ENCODE measurements at regions not wholly inside any gene's neighbourhood (a gene's known extent, or its start where the extent isn't known, plus 50 kb on each side); places are given as distances from the start of the nearest gene placed in this dataset.

GRCh38 chr3:31010491-31010890 is 116.0 kb upstream of the GADL1 start:
- Histone ChIP-seq H3K4me1 (ENCODE audit: insufficient read depth) (no peaks in the 10 kb centered on the region), H3K36me3 (replicated peaks; ENCODE audit: insufficient read depth, low read depth) (no peaks in the 10 kb centered on the region), H3K4me2 (no peak overlapping the region), H3K27ac (no peak overlapping the region), H3K9me2 (replicated peaks; ENCODE audit: insufficient read depth) (no peaks in the 10 kb centered on the region), H4K20me1 (ENCODE audit: insufficient read depth, poor library complexity, severe bottlenecking) (no peaks in the 10 kb centered on the region), H3K27me3 (no peaks in the 10 kb centered on the region), H3K4me3 (no peak overlapping the region), H2AFZ (no peak overlapping the region), H3K79me2 (no peaks in the 10 kb centered on the region), H3K9me3 (ENCODE audit: low read depth) (no peaks in the 10 kb centered on the region)
- WGBS (ENCODE audit: low lambda C conversion rate, missing lambda C conversion rate): 90% methylated on average over 2 of the region's 2 CpGs
- DNase-seq (ENCODE audit: low spot score): no peak
- no peak for TF ChIP-seq CTCF (IDR thresholded peaks at IDR 0.05; ENCODE audit: poor library complexity)

GRCh38 chr3:31011380-31011779 is 116.9 kb upstream of the GADL1 start:
- Histone ChIP-seq H2AFZ (no peak overlapping the region), H3K9me2 (replicated peaks; ENCODE audit: insufficient read depth) (no peaks in the 10 kb centered on the region), H3K36me3 (replicated peaks; ENCODE audit: insufficient read depth, low read depth) (no peaks in the 10 kb centered on the region), H3K4me2 (no peak overlapping the region), H3K9me3 (ENCODE audit: low read depth) (no peaks in the 10 kb centered on the region), H3K79me2 (no peaks in the 10 kb centered on the region), H3K27ac (no peak overlapping the region), H3K27me3 (no peaks in the 10 kb centered on the region), H3K4me3 (no peak overlapping the region), H3K4me1 (ENCODE audit: insufficient read depth) (no peaks in the 10 kb centered on the region), H4K20me1 (ENCODE audit: insufficient read depth, poor library complexity, severe bottlenecking) (no peaks in the 10 kb centered on the region)
- TF ChIP-seq CTCF (IDR thresholded peaks at IDR 0.05; ENCODE audit: poor library complexity) (no peak), EZH2 (IDR thresholded peaks at IDR 0.05; ENCODE audit: borderline replicate concordance) (no peak), EZH2phosphoT487 (IDR thresholded peaks at IDR 0.05; ENCODE audit: low read depth, severe bottlenecking, unreplicated experiment) (no peak)
- no peak for DNase-seq (ENCODE audit: low spot score)
- 68% methylated on average over 2 of the region's 2 CpGs for WGBS (ENCODE audit: low lambda C conversion rate, missing lambda C conversion rate)

- no peak overlapping the region for H3K4me2 ChIP-seq
- TF ChIP-seq EZH2 (IDR thresholded peaks at IDR 0.05; ENCODE audit: borderline replicate concordance) (no peak), CTCF (IDR thresholded peaks at IDR 0.05; ENCODE audit: poor library complexity) (no peak), EZH2phosphoT487 (IDR thresholded peaks at IDR 0.05; ENCODE audit: low read depth, severe bottlenecking, unreplicated experiment) (no peak)
Observed at GRCh38 chr3:31013090-31013489, 118.6 kb upstream of the GADL1 start.

GRCh38 chr3:31013843-31014242 is 119.4 kb upstream of the GADL1 start:
- TF ChIP-seq EZH2 (IDR thresholded peaks at IDR 0.05; ENCODE audit: borderline replicate concordance) (no peak), EZH2phosphoT487 (IDR thresholded peaks at IDR 0.05; ENCODE audit: low read depth, severe bottlenecking, unreplicated experiment) (no peak), CTCF (IDR thresholded peaks at IDR 0.05; ENCODE audit: poor library complexity) (no peak)
- DNase-seq (ENCODE audit: low spot score): no peak
- no peaks in the 10 kb centered on the region for H3K27me3 ChIP-seq
- no peaks in the 10 kb centered on the region for H3K4me1 ChIP-seq (ENCODE audit: insufficient read depth)
- no peaks in the 10 kb centered on the region for H3K36me3 ChIP-seq (replicated peaks; ENCODE audit: insufficient read depth, low read depth)
- no peak overlapping the region for H3K4me3 ChIP-seq
- H4K20me1 ChIP-seq (ENCODE audit: insufficient read depth, poor library complexity, severe bottlenecking): no peaks in the 10 kb centered on the region
- no peaks in the 10 kb centered on the region for H3K79me2 ChIP-seq
- no peaks in the 10 kb centered on the region for H3K9me3 ChIP-seq (ENCODE audit: low read depth)
- no peak overlapping the region for H3K4me2 ChIP-seq
- H3K27ac ChIP-seq: no peak overlapping the region
- H3K9me2 ChIP-seq (replicated peaks; ENCODE audit: insufficient read depth): no peaks in the 10 kb centered on the region
- H2AFZ ChIP-seq: no peak overlapping the region

More at GRCh38 chr3:31013090-31013489, 118.6 kb upstream of the GADL1 start:
- Histone ChIP-seq H3K9me3 (ENCODE audit: low read depth) (no peaks in the 10 kb centered on the region), H3K27ac (no peak overlapping the region), H3K79me2 (no peaks in the 10 kb centered on the region), H3K4me3 (no peak overlapping the region), H3K36me3 (replicated peaks; ENCODE audit: insufficient read depth, low read depth) (no peaks in the 10 kb centered on the region), H3K4me1 (ENCODE audit: insufficient read depth) (no peaks in the 10 kb centered on the region), H3K9me2 (replicated peaks; ENCODE audit: insufficient read depth) (no peaks in the 10 kb centered on the region), H2AFZ (no peak overlapping the region), H3K27me3 (no peaks in the 10 kb centered on the region), H4K20me1 (ENCODE audit: insufficient read depth, poor library complexity, severe bottlenecking) (no peaks in the 10 kb centered on the region)
- no peak for DNase-seq (ENCODE audit: low spot score)
